ENCODE measurements at regions not wholly inside any gene's neighbourhood (a gene's known extent, or its start where the extent isn't known, plus 50 kb on each side); places are given as distances from the start of the nearest gene placed in this dataset.
A peak's percentile ranks its signal among the peaks of the same experiment; 100 is the strongest.

DNA sequence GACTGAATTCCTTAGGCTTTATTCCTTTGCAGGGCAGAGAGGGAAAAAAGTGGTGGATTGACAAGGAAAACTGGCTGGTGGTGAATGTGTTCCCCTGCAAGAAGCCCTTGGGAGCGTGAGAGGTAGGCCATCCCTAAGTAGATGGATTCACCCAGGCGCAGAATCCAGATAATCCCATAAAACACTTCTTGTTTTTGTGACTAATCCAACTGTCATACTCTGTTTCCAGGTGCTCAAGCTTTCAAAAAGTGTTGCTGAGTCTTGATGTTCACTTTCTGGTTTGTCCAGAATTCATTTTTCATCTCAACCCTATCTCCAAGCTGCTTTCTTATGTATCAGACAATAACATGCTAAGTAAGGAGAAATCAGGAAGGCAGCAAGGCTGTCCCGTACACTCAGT is 250.8 kb upstream of the HABP2 start:
- no peak for DNase-seq (ENCODE audit: low read depth)
- TF ChIP-seq, protein P1, sequence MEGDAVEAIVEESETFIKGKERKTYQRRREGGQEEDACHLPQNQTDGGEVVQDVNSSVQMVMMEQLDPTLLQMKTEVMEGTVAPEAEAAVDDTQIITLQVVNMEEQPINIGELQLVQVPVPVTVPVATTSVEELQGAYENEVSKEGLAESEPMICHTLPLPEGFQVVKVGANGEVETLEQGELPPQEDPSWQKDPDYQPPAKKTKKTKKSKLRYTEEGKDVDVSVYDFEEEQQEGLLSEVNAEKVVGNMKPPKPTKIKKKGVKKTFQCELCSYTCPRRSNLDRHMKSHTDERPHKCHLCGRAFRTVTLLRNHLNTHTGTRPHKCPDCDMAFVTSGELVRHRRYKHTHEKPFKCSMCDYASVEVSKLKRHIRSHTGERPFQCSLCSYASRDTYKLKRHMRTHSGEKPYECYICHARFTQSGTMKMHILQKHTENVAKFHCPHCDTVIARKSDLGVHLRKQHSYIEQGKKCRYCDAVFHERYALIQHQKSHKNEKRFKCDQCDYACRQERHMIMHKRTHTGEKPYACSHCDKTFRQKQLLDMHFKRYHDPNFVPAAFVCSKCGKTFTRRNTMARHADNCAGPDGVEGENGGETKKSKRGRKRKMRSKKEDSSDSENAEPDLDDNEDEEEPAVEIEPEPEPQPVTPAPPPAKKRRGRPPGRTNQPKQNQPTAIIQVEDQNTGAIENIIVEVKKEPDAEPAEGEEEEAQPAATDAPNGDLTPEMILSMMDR (IDR thresholded peaks at IDR 0.05; ENCODE audit: low read length, missing control alignments): no peak
- H3K4me3 ChIP-seq (replicated peaks; ENCODE audit: low read depth, low read length): no peak overlapping the region

DNA sequence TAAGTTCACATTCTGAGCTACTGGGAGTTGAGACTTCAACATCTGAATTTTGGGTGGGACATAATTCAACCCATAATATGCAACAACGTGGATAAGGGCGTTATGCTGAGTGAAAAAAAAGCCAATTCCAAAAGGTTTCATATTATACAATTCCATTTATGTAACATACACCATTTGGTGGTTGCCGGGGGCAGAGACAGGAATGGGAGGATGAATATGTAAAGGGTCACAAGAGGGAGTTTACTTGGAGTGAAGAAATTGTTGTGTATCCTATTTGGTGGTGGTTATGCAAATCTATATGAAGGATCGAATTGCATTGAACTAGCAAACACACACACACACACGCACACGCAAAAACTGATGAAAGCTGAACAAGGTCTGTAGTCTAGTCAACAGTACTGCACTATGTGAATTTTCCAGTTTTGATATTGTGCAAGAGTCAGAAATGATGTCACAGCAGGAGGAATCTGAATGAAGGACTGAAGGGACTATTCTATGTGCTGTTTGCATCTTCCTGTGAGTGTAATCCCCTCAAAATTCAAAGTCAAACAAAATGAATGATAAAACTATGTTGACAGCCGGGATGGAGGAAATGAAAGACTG is 249.2 kb upstream of the HABP2 start:
- no peak overlapping the region for H3K4me3 ChIP-seq (replicated peaks; ENCODE audit: low read depth, low read length)
- DNase-seq (ENCODE audit: low read depth): peak; percentile 43
- TF ChIP-seq, protein P1 (IDR thresholded peaks at IDR 0.05; ENCODE audit: low read length, missing control alignments): no peak

DNA sequence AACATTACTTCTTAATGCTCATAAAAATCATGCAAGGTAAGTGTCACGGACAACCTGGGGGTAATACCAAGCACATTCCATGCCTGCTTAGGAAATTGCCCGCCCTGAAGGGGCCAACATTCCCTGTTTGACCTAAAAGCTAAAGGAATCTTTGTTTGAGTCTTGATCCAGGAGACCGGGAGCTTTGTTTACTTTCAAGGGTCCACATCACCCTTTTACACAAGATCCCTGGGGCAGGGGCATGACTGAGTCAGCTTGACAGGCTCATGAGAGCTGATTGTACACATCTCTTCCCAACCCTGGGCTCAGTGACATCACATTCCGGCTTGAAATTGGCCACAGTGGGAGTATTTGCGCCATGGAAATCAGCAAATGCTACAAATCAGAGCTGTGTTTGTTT is 248.1 kb upstream of the HABP2 start:
- TF ChIP-seq, protein P1 (IDR thresholded peaks at IDR 0.05; ENCODE audit: low read length, missing control alignments): no peak
- DNase-seq (ENCODE audit: low read depth): no peak
- H3K4me3 ChIP-seq (replicated peaks; ENCODE audit: low read depth, low read length): no peak overlapping the region

DNA sequence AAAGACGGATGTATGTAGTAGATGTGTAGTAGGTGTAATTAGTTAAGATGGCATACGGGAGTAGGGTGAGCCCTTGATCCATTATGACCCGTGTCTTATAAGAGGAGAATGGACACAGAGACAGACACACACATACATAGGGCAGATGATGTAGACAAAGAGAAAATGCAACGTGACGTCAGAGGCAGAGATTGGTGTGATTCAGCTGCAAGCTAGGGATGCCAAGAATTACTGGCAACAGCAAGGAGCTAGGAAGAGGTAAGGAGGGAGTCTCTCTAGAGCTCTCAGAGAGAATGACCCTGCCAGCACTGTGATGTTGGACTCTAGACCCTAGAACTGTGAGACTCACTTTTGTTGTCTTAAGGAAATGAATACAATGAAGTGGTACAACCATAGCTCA is 247.0 kb upstream of the HABP2 start:
- H3K4me3 ChIP-seq (replicated peaks; ENCODE audit: low read depth, low read length): no peak overlapping the region
- TF ChIP-seq, protein P1 (IDR thresholded peaks at IDR 0.05; ENCODE audit: low read length, missing control alignments): no peak
- DNase-seq (ENCODE audit: low read depth): peak; percentile 66

DNA sequence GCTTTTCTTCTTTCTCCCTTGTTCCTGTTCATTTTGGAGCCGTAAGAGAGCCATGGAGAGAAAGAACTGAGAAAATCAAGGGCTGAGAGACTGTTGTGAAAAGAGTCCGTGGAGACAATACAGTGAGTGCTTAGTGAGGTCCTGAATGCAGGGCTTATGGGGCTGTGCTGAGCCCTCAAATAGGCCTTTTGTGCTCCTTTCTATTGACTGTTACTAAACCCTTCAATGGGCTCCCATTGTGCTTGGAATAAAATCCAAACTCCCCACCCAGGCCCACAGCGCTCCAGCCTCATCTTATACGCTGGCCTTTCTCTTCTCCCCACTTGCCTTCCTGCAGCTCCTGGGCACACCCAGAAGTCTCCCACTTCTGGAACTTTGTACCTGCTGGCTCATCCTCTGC is 243.1 kb upstream of the HABP2 start:
- TF ChIP-seq, protein P1 (IDR thresholded peaks at IDR 0.05; ENCODE audit: low read length, missing control alignments): no peak
- no peak overlapping the region for H3K4me3 ChIP-seq (replicated peaks; ENCODE audit: low read depth, low read length)
- no peak for DNase-seq (ENCODE audit: low read depth)

DNA sequence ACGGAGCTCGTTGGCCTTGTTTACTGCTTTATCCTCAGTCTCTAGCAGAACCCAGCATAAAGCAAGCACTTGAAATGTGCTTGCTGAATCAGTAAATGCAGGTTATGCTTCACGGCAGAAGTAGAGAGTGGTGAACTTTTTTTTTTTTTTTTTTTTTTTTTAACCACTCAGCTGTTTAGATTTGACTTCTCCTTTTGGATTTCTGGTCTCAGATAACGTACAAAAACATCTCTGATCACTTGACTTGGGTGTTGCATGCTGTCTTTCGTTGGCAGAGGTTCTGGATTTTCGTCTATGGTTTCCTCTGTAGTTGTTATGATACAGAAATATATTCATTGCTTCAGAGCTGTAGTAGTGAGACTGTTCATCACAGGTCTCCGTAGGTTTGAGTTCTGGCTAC is 242.5 kb upstream of the HABP2 start:
- TF ChIP-seq, protein P1 (IDR thresholded peaks at IDR 0.05; ENCODE audit: low read length, missing control alignments): no peak
- no peak for DNase-seq (ENCODE audit: low read depth)
- no peak overlapping the region for H3K4me3 ChIP-seq (replicated peaks; ENCODE audit: low read depth, low read length)

DNA sequence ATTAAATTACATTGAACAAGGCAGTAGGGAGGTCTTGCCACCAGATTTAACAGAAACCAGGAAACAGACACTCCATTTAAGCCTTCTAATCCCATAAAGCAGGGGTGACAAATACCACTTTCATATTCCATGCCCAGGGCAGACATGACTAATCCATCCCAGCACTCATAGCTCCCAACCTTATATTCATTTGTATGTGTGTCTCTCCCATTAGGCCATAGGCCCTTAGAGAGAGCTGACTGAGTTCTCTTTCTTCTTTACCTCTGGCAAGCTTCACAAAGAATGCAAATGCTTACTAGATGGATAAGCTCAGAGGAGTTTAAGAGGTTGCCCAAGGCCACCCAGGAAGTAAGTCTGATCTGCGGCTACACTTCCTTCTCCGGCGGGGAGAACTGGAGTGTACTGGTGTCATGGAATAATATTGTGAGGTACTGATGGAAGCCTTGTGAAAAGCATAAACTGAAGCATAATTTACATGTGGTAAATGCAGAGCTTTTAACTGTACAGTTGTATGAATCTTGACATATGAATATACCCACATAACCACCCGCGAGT is 239.7 kb upstream of the HABP2 start:
- no peak for DNase-seq (ENCODE audit: low read depth)
- TF ChIP-seq, protein P1 (IDR thresholded peaks at IDR 0.05; ENCODE audit: low read length, missing control alignments): no peak
- no peak overlapping the region for H3K4me3 ChIP-seq (replicated peaks; ENCODE audit: low read depth, low read length)

Measured in fibroblast of pulmonary artery (primary cell).